GM18861 (cell line): ENCODE measurements at regions not wholly inside any gene's neighbourhood (a gene's known extent, or its start where the extent isn't known, plus 50 kb on each side); places are given as distances from the start of the nearest gene placed in this dataset.
"Not testable (repeated sequence)": the region's sequence is repeated elsewhere in the genome, so short reads cannot be mapped to it uniquely, and the experiment has no call there.

Source experiments
- ATAC-seq: cut with Tn5 transposase; IDR thresholded peaks from one replicate; pipeline ENCODE4 v1.9.1; 2021; ENCODE audit not compliant: unreplicated experiment

DNA sequence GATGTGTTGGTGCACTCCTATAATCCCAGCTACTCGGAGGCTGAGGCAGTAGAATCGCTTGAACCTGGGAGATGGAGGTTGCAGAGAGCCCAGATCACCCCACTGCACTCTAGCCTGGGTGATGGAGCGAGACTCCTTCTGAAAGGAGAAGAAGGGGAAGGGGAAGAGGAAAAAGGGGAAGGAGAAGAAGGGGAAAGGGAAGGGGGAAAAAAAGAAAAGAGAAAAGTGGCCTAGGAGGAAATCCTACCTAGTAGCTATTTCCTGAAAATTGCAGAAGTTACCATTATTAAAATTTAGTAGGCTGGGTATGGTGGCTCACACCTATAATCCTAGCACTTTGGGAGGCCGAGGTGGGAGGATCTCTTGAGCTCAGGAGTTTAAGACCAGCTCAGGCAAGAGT, 67.4 kb downstream of the ARRDC3 start:
- ATAC-seq, result no peak

DNA sequence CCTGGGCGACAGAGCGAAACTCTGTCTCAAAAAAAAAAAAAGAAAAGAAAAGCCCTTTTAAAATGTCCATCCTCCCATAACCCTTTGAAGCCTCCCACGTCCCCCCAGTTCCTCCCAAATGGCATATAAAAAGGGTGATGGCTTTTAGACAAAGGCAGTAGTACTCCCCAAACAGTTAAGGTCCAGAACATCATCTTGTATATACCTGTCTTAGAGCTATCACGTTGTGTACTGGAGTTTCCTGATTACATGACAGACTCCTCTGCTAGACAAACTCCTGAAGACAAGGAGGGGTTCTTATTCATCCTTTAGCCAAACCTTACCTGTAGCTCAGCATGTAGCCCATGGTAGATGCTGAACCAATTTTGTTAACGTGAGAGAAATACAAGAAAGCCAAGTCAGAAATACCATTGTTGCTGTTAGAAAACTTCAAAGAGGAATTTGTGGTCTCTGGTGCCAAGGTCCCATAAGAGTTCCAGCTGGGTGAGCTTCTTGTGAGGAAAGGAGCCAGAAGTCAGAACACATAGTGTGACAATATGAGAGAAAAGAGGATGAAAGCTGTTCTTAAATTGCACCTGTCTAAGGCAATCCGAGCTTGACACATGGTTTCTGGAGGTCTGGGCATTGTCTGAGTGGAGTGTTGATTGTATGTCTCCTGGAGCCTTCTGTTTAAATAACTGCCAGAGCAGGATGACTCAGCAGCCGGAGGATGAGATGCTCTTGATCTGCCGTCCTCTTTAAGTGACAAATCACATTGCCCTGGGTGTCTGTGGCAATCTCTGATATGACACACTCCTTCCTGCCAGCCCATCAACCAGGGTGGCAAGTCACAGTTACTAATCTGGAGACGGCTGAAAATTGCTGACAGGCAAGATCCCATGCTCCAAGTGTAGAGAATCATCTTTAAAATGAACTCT, 69.1 kb downstream of the ARRDC3 start:
- peak; percentile 46 for ATAC-seq

DNA sequence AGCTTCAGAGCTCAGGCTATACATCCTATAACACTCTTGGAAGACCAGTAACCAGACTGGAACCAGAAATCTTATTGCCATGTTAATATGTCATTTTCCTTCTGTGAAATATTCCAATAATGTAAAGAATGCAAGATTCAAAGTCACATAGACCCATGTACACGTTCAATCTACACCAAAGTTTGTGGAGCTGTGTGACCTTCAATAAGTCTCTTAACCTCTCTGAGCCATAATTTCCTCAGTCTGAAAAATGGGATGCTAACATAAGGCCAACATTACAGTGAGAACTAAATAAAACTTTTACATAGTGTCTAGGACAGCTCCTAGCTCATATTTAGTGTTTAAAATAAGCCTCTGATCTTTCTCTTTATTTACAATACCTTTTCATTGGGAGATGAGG, 70.4 kb downstream of the ARRDC3 start:
- ATAC-seq, result no peak

DNA sequence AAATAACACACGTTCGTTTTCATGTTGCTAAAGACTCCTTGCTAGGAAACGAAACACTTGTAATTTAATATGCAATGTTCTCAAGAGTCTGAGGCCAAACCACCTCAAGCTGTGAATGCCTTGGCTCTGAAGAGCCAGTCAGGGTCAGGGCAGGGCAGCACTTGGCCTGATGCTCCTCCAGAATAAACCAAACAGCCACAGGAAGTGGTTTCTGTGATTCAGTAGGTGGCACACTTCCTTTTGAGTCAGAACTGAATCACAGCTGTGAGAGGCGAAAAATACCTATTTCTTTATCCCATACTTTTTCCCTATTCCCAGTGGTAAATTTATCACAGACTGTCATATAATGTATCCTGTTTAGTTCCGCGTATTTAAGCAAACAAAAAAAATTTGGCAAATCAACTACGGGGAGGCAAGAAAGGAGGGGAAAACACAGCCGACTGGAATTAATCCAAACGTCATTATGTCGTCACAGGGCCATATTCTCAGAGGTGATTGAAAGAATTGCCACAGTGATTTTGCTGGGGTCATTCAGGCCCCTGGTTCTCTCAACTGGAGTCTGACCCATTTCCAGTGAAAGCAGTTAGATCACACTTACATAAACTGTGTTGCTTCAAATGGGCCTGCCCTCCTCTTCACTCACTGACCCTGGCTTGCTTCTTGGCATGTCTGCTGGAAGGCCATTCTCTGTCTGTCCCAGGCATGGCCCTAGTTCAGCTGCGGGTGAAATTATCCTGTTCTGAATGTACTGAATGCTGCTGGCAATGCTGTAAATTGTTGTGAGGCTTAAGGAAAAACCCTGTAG, 71.2 kb downstream of the ARRDC3 start:
- peak; percentile 97 for ATAC-seq

DNA sequence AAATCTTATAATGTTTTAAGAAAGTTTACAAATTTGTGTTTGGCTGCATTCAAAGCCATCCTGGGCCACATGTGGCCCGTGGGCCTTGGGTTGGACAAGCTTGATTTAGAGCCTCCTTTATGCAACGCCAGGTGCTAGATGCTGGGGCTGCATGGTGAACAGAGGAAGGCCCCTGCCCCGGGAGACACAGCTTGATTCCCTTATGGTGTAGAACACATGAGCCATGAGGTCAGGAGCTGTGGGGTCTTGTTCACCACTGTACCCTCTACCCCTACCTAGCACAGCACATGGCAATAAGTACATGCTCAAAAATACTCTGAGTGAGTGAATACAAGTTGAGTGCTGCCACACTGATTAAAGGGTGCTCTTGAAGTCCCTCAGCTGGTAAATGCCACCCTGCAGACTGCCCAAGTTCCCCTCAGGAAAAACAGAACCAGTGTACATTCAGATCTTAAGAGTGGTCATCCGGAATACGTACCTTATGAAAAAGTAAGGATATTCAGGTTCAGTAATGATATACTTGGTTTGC, 71.9 kb downstream of the ARRDC3 start:
- no peak for ATAC-seq

DNA sequence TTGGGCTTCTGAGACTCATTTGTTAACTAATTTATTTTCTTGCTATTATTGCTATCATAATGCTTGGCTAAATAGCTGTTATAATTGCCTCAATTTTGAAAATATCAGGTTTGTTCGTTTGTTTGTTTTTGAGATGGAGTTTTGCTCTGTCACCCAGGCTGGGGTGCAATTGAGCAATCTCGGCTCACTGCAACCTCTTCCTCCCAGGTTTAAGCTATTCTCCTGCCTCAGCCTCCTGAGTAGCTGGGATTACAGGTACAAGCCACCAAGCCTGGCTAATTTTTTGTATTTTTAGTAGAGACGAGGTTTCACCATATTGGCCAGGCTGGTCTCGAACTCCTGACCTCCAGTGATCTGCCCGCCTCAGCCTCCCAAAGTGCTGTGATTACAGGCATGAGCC, 75.0 kb downstream of the ARRDC3 start:
- ATAC-seq, result not testable (repeated sequence)

DNA sequence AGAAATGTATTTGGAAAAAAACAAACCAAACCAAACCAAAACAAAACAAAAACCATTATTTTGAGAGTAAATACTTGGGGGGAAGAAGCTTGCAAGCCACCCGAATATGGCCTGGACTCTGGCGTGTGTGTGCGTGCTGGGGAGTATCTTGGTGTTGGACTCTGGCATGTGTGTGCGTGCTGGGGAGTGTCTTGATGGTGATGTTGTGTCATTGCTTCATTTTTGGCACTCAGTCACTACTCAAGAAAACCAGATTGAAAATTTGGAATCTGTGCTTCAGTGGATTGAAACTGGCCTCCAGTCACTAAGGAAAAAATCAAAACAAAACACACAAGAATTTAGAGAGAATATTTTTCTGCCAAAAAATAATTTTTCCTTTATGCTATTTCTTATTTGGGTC, 76.1 kb downstream of the ARRDC3 start:
- no peak for ATAC-seq

DNA sequence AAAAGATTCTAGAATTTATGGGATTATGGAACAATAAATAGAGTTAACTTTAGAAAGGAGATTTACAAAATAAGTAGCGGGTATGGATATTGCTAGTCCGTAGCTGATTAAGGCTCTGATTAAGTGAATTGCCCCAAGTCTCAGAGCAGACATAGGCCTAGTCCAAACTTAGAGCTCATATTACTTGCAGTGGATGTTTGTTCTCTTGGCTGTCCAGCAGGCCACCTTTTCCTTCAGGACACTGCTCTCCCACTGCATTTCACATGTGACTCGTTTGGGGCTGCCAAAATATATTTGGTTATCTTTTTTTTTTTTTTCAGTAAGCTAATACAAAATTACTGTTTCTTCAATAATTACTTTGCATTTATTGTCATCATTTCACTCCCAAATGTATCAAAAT, 76.6 kb downstream of the ARRDC3 start:
- no peak for ATAC-seq

DNA sequence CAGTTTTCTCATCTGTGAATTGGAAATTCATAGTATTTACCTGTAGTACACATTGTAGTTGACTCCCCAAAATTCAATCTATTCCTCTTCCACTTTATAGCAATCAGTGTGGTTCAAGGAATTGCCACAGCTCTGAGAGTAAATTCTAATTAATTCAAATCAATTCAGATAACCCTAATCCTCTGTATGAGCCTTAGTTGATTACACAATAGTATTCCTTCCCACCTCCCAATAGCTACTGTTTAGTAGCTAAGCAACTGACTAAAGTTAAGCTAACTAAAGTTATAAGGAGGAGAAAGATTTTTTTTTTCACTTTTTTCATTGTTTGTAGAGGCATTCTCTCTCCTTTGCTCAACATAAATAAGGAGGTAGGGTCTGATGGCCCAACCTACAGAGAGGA, 77.5 kb downstream of the ARRDC3 start:
- ATAC-seq, result no peak

DNA sequence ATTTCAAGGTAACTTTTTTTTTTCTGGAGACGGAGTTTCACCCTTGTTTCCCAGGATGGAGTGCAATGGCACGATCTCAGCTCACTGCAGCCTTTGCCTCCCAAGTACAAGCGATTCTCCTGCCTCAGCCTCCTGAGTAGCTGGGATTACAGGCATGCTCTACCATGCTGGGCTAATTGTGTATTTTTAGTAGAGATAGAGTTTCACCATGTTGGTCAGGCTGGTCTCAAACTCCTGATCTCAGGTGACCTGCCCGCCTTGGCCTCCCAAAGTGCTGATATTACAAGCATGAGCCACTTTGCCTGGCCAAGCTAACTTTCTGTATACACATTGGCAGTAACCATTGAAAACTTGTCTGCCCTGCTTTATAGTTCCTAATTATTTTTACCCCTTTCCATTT, 79.1 kb downstream of the ARRDC3 start:
- ATAC-seq, result not testable (repeated sequence)

DNA sequence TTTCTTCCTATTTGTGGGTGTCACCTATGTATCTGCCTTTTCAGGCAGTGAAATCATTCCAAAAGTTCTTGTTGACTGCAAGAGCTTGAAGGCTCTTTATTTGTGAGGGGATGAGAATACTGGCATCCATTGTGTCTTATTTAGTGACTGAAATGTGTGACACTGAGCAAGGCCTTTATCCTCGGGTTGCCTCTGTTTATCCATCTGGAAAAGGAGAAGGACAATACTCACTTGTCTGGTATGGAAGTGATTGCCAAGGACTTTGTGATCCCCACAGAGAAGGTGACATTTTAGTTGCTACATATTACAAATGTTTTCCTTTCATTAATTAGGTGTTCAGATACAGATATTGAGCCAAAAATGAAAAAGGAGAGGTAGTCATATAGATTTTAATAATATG, 80.2 kb downstream of the ARRDC3 start:
- no peak for ATAC-seq

DNA sequence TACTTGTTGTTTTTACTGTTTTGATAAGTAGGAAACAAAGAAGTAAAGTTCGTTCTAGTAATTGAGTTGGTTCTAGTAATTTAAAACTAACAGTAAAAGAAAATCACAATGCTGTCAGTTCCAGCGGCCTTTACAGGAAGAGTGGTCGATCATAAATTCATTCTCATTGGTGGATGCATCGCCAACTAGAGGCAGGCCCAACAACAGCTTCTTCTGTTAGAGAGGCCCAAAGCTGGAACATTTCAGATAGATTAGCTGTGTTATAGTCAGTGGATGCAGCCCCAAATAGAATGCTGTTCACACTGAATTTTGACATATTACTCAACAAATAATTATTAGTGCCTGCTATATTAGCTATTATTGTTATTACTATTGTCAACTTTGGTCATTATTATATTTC, 80.8 kb downstream of the ARRDC3 start:
- no peak for ATAC-seq

DNA sequence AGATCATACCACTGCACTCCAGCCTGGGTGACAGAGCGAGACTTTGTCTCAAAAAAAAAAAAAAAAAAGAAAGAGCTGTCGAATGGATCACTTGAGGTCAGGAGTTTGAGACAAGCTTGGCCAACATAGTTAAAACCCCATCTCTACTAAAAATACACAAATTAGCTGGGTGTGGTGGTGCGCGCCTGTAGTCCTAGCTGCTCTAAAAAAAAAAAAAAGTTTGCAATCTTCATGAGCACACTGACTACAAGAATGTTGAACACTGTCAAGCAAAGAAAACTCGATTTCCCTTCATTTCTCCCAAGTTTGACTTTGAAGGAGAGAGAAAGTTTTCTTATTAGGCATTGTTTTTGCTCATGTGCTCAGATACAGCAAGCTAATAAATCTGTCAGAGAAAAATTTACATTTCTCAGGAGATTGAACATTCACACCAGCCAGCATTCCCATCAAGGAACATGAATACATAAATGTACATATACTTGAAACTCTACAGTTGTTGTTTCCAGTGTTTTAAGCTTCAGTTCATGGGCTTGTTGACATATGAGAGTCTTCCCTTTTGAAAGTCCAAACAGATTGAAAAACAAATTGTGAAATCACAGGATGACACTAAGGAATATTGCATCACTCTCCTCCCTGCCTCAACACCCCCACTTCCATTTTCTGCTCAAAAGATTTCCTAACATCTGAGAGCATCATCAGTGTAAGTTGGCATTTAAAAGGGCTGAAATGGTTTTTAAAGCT, 81.8 kb downstream of the ARRDC3 start:
- ATAC-seq, result no peak

DNA sequence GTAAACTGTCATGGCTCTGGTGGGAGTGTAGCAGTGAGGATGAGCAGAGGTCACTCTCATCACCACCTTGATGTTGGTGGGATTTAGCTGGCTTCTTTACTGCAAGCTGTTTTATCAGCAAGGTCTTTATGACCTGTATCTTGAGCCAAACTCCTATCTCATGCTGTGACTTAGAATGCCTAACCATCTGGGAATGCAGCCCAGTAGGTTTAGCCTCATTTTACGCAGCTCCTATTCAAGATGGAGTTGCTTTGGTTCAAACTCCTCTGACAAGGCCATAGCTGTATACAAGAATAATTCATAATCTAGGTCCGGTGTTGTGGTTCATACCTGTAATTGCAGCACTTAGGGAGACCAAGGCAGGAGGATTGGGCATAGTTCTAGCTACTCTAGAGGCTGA, 85.1 kb downstream of the ARRDC3 start:
- no peak for ATAC-seq

DNA sequence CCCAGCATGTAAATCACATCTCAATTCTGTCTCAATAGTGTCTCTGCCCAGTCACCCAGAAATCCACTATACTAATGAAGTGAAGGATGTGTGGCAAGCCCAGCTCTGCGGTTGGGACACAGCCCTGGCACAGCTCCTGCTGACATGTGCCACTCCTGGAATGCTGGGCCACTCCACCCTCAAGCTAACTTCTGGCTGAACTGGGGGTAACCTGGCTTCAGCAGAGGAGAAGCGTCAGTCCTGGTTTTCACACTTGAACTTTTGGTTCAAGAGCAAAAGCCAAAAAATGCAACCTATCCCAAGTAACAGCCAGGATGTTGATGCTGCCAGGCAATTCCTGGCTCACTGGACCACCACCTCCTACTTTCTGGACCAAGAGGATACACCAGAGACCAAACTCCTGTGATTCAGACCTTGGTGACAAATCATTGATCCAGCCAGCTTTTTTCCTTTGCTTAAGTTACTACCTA, 86.4 kb downstream of the ARRDC3 start:
- ATAC-seq, result no peak

DNA sequence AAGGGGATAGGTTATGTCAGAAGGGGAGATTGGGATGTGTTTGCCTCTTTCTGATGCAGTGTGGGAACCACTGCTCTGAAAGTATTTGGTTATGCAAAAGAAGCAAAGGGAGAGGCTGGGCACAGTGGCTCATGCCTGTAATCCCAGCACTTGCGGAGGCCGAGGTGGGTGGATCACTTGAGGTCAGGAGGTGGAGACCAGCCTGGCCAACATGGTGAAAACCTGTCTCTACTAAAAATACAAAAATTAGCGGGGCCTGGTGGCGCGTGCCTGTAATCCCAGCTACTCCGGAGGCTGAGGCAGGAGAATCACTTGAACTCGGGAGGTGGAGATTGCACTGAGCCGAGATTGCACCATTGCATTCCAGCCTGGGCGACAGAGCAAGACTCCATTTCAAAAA, 87.0 kb downstream of the ARRDC3 start:
- not testable (repeated sequence) for ATAC-seq

DNA sequence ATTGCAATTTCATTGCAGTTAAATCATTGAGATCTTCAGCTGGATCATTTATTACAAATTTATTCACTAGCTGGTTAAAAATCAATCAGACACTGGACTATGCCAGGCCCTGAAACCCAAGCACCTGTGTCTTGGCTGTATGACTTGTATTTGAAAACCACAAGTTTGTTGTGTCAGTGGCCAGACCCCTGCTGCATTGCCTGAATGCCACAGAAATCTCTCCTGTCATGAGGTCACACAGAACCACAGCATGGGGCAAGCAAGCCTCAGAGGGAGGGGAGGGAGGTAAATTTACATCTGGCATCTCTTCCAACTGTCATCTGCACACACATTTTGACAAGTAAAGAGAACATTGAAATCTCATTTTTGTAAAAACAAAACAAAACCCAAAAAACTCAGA, 90.0 kb downstream of the ARRDC3 start:
- peak; percentile 99 for ATAC-seq

DNA sequence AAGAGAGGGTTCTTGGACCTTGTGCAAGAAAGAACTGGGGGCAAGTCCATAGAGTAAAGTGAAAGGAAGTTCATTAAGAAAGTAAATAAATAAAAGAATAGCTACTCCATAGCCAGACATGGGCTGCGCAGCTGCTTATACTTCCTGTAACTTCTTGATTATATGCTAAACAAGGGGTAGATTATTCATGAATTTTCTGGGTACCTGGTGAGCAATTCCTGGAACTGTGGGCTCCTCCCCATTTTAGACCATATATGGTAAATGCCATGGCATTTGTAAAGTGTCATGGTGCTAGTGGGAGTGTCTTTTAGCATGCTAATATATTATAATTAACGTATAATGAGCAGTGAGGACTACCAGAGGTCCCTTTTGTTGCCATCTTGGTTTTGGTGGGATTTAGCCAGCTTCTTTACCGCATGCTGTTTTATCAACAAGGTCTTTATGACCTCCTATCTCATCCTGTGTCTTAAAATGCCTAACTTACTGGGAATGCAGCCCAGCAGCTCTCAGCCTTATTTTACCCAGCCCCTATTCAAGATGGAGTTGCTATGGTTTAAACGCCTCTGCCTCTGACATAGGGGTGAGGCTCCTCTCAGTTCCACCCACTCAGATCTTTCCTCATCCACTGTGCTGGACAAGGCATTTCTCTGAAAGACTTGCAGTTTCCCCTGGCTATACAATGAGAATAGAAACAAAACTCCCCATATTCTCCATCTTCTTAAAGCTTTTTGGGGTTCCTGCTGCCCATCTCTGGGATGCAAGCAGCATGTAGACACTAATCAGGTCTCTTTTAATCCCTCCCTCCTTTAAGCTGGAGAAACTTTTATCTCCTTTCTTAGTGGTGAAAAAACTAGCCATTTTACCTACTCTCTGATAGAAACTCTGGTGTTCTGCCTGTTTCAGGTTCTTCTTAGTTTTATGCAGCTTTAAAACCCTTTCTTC, 91.2 kb downstream of the ARRDC3 start:
- ATAC-seq, result no peak

DNA sequence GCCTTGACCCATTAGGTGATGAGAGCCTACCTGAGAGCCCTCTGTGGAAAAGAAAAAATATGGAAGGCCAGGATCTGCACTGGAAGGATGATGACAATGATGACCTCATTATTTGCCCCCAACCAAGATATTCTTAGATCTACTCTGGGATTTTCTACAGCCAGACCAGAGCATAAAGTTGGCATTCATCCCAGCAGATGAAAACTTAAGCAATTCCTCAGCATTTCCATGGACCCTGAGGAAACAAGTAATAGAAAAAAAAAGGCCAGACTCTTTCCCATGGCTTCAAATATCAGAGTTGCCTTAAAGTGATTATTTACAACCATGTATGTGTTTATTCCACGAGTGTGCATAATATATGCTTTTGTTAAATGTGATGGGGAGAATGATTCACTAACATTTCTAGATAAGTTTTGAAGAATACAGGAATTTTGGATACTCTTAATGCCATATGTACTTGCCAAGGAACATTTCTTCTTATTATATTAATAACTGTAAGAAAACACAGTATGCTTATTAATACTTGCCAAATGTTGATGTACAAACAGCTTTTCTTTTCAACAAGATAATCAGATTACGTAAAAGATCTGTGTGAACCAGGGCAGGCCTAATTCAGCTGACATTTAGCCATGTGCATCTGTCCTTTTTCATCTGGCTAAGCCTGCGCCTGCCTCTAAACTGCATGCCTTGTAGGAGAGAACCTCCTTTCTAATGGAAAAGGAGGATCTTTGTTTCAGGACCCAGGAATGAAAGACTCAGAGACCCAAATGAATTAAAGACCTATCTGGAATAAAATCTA, 94.8 kb downstream of the ARRDC3 start:
- ATAC-seq, result no peak
